HL-60/S4 treated with retinoic acid at 250 ng/mL for 4 days and 3 days (cell line): ENCODE measurements at regions not wholly inside any gene's neighbourhood (a gene's known extent, or its start where the extent isn't known, plus 50 kb on each side); places are given as distances from the start of the nearest gene placed in this dataset.

Source experiments
- in situ Hi-C: fragments of 300-500 bp; cut with MboI; formaldehyde crosslinking; loops from 2 replicates; pipeline ENCODE4 v1.7.0; 2022; ENCODE audit warnings: low sequenced_read_pairs

GRCh38 chr2:22894761-22895160 lies 490.2 kb upstream of the KLHL29 start:
- in situ Hi-C loops: no loop called here

DNA sequence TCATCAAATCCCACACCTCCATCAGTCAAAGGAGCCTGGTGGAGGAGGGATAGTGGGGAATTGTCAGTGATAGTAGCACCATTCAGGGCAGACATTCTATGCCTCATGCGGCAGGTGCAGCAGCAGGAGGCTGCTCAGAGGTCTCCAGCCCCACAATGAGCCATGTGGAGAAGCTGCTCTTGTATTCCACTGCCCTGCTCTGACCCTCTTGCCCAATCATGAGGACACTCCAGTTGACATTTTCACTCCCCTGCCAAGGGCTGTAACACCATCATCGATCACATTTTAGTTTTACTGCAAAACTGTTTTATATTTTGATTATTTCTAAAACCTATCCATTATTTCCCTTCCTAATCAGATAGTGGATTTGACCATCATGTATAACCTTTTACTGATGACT lies 487.6 kb upstream of the KLHL29 start:
- in situ Hi-C loops: no loop called here

- in situ Hi-C loops: no loop called here
Observed at GRCh38 chr2:22900674-22901073, 484.3 kb upstream of the KLHL29 start.

- in situ Hi-C loops: no loop called here
Observed at GRCh38 chr2:22901471-22902179, 483.4 kb upstream of the KLHL29 start.

DNA sequence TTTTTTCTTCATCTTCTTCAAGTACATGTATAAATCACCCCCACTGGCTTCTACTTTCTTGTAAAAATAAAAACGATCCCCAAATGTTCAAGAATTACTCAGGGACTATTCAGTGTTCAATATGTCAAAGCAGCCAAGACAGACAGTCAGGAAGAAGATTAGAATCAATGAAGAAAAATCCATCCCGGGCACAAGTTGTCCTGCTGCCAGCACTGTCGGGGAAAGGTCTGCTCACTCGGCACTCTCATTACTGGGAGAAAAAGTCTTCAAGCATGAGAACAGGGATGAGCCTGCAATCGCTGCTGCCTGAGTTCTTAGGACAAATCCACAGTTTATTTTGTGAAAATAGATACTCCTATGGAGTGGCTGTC lies 482.8 kb upstream of the KLHL29 start:
- in situ Hi-C loops: no loop called here

GRCh38 chr2:22902662-22903165 lies 482.3 kb upstream of the KLHL29 start:
- in situ Hi-C loops: no loop called here

DNA sequence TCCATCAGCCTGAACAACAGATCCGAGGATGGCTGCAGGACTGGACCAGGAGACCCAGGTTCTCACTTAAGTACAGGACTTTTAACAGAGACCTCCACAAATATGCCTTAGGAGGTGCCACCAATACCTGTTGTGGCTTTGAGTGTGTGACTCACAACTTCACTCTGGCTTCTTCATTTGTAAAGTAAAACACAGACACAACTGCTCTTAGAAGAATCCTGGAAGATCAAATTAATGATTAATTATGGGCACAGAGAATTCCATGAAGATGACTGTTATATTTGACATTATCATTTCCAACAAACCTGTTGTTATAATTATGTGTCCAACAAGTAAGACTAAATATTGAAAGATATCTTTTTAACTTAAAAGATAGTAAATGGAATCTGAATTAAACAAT lies 481.4 kb upstream of the KLHL29 start:
- in situ Hi-C loops: no loop called here

DNA sequence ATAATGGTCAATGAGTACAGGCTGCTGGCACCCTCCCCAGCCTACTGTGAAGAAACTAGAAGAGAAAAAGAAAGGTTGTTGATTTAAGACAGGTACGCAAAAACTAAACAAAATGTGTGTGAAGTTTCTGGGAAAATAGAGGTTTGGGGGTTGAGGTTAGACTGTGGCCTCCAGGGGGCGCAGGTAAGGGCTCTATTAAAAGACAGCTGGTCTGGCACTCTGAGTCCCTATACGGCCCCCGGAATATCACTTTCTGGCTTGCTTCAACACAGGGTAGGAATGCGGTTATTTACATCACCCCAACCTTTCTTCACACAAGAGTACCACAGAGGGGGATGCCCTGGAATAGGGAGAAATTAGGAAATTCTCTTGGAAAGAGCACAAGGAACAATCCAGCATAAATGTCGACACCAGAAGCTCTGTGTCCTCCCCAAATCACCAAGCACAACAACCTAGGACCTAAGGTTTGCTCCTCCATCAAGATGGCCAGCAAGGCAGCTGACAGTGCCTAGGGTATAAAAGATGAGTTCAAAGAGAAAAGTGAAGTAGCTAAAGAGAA lies 480.8 kb upstream of the KLHL29 start:
- in situ Hi-C loops: no loop called here

DNA sequence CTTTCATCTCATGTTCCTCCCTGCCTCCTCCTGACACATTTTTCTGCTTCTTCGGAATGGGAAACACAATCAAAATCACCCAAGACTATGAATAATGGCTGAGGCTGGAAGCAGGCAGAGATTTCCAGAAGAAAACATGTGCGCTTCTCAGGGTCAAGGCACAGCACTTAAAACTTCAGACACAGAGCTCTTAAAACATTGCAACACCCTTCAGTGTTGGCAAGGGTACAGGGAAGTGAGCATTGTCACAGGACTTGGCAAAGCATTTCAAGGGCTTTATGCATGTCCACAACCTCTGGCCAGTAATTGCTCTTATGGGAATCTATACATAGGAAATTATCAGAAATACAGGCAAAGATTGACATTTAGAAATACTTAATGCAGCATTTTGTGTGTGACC lies 477.6 kb upstream of the KLHL29 start:
- in situ Hi-C loops: no loop called here

DNA sequence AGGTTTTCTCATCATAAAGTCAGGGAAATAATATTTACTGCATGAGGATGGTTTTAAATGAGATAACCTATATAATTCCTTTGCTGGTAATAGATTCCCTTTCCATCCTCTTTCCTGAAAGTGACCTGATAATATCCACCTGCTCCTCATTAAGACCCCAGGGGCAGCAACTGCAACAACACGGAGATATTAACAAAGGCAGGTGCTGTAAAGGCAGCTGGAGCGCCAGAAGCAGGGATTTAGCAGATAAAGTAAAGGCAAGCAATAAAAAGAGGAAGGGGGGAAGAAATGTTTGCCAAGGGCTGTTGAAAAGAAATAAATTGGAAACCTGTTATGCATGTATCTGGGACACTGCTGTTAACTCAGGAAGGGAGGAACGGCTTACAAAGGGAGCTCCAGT lies 472.6 kb upstream of the KLHL29 start:
- in situ Hi-C loops: no loop called here

DNA sequence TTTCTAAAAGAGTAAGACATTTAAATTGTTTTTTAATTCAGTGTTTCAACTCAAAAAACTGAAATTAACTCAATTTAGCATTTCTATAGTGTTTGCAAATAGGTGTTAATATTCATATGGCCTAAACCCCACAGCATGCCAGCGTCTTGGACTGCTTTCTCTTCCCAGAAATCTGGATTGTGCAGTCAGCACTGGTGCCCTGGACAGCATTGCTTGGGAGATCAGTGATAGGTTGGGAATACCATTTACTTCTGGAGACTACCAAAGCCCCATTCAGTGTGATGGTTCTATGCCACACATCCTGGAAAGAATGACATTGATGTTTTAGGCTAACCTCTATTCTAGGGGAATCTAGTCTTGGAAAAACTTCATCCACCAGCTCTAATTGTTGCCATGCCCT lies 455.0 kb upstream of the KLHL29 start:
- in situ Hi-C loops: no loop called here

- in situ Hi-C loops: no loop called here
Observed at GRCh38 chr2:22930781-22931180, 454.2 kb upstream of the KLHL29 start.

DNA sequence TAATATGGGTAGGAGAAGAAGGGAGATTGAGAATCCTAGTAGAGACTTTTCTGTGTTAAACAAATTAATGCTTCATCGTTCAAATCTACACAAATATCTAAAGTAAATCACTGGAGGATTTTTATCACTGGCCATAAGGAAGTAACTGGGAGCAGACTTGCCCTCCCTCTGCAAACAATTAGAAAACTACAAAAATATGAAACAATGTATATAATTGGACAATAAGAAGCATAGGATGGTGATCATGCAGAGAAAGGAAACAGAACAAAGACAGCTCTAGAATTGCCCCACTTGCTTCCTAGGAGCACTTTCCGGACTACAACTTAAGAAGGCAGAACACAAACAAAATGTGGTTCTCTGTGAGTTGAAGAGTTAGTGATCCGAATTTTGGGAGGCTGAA lies 452.7 kb upstream of the KLHL29 start:
- in situ Hi-C loops: no loop called here

DNA sequence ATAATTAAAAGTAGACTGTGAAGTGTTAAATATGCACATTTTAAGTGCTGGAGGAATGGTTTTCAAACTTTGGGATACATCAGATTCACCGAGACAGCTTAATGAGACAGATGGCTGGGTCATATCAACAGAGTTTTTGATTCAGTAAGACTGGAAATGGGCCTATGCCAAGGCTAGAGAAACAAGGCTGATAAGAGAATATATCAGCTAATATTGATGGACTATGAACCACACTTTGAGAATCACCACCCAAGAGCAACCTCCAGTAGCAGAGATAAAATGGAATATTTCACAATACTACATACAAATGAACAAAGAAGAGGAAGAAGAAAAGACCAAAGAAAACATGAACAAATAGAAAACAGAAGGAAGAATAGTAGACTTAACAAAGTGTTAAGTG lies 450.2 kb upstream of the KLHL29 start:
- in situ Hi-C loops: no loop called here

GRCh38 chr2:22942441-22942840 lies 442.5 kb upstream of the KLHL29 start:
- in situ Hi-C loops: no loop called here

DNA sequence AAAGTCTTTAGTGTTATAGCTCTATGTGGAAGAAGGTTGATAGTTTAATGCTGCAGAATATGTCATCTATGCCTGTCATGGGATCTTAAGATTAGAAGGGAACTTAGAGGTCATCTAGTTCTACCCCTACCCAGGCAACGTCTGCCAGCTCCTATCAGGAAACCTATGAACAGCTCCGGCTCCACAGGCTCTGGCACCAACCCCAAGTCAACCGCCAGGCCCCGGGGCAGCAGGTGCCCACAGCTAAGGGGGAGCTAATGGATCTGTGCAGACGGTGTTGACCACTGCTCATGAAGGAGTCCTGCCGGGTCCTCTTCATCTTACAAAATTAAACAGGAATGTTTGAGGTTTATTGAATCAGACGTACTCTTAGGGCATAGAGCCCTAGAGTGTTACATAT lies 440.8 kb upstream of the KLHL29 start:
- in situ Hi-C loops: no loop called here

- in situ Hi-C loops: no loop called here
Observed at GRCh38 chr2:22946553-22946952, 438.4 kb upstream of the KLHL29 start.

GRCh38 chr2:22947741-22948140 lies 437.2 kb upstream of the KLHL29 start:
- in situ Hi-C loops: no loop called here

DNA sequence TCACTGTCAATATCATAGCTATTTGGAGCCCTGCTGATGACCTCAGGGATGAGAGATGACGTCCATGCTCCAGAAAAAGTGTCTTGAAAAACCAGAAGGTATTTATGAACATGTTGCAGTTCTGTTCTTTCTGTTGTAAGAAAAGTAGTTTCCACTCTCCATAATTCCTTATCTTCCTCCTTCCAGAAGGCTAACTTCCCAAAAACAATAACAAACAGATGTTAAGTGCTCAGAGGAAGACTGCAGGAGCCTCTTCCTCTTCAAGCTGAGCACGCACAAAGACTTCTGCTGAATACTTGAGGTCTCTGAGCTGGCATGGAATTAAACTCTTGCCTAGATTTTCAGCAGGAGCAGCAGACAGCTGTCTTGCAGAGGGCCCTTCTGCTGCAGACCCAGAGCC lies 434.5 kb upstream of the KLHL29 start:
- in situ Hi-C loops: no loop called here

DNA sequence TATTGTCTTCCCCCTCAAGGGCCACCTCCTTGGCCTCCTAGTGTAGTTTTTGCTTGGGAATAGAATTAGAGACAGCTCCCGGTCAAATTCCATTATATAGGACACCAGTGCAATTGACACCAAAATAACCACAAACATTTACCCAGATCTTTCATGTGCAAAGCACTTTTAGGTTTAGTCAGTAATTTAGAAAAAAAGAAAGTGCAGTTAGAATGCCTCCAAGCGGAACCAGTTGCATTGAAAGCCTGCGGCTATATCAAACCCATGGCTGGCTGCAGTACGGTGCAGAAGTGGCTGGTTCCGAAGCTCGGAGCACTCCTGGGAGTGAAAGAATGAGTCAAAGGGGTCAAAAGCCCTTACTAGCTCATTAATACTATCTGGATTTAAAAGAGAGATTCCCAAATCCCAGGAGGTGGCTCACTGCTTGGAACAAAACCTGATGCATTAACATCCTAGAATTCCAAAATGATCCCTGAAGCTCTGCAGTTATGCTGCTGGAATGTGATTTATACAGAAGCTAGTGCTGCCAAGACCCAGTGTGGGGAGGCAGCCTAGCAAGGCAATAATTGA lies 432.2 kb upstream of the KLHL29 start:
- in situ Hi-C loops: no loop called here

- in situ Hi-C loops: no loop called here
Observed at GRCh38 chr2:22957446-22957845, 427.5 kb upstream of the KLHL29 start.

- in situ Hi-C loops: no loop called here
Observed at GRCh38 chr2:22958308-22958707, 426.7 kb upstream of the KLHL29 start.

DNA sequence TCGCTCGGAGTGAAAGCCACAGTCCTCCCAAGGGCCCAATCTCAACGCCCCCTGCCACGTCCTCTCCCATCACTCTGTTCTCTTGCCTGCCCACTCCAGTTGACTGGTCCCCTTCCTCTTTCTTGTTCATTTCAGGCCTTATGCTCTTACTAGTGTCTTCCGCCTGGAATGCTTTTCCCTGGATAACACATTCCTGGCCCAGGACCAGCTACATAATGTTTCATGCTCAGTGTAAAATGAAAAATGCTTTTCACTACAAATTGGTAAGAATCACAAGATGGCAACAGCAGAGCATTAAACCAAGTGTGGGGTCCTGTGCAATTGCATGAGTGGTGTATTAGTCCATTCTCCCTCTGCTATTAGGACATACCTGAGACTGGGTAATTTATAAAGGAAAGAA lies 417.2 kb upstream of the KLHL29 start:
- in situ Hi-C loops: no loop called here
